NCI-H1048 (cell line): ENCODE measurements at regions not wholly inside any gene's neighbourhood (a gene's known extent, or its start where the extent isn't known, plus 50 kb on each side); places are given as distances from the start of the nearest gene placed in this dataset.

Experiments
- DNase-seq: peaks from one replicate; lab custom pipeline; 2025; lab: John Stamatoyannopoulos, UW

DNA sequence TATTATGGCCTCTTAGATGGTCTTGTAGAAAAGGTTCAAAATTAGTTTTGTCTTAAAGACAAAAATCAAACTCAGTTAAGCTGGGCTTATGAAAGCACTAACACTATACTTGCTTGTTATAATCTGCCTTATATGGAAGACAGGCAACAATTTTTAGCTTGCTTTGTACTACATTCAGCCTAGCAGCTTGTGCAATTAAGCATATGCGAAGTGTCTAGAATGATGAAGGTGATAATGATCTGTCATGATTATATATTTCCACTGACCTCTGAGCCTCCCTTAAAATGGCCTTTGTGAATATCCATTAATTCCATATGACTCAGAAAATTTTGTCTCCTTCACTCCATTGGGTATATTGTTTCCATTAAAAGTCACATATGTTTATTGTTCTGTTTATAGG lies 834.9 kb downstream of the OLFM4 start:
- DNase-seq, result no peak

DNA sequence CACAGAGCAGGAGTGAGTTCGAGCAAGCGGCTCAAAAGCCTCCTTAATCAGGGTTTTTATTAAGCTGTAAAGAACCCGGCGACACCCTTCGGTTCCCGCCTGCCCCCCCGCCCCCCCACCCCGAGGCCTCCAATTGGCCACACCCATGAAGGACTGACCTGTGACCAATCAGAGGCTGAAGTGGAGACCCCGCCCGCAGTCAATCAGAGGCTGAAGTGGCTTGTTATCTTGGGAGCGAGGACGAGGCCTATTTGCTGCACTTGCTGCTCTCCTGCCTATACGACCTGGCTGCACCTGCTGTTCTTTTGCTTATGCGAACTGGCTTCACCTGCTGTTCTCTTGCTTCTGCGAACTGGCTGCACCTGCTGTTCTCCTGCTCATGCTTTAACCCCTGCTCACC lies 844.9 kb downstream of the OLFM4 start:
- DNase-seq, result no peak

- DNase-seq, result no peak
Measured at GRCh38 chr13:53878861-53879260, 850.2 kb downstream of the OLFM4 start.

- DNase-seq, result no peak
Measured at GRCh38 chr13:53885997-53886396, 857.4 kb downstream of the OLFM4 start.

- DNase-seq, result no peak
Measured at GRCh38 chr13:53890696-53891095, 862.1 kb downstream of the OLFM4 start.

DNA sequence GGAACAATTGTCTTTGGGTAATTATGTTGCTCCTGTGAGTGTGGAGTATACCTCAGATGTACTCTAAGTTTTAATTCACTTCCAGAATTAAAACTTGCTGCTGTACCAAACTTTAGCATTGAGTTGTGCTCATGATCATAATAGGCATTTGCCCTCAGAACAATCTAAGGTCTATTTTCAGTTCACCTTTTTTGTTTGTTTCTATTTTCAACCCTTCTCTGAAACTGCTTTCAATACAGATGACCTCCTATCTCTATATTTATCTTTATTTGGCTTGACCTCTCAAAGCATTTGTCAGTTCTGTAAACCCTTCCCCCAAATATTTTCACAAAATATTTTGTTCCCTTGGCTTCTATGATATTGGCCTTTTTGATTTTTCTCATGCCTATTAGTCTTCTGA lies 873.0 kb downstream of the OLFM4 start:
- no peak for DNase-seq

DNA sequence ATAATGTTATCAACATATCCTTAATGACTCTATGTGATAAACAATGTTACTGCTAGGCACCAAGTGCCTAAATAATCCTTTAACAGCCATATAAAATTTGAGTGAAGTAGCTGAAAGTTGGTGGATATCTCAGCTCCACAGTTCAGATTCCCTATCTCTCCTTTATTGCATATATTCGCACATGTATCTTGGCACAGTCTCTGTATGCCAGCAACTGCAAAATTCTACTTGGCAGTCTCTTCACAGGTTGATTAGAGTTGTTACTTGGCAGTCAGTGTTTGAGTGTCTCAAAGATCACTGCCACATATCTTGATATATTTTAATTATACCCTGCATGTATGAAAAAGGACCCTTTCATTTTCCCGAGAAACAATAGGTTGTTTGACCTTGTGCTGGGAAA lies 879.3 kb downstream of the OLFM4 start:
- no peak for DNase-seq

GRCh38 chr13:53920916-53921315 lies 892.3 kb downstream of the OLFM4 start:
- DNase-seq, result no peak

GRCh38 chr13:53921473-53921872 lies 892.9 kb downstream of the OLFM4 start:
- no peak for DNase-seq

GRCh38 chr13:53941588-53942190 lies 913.1 kb downstream of the OLFM4 start:
- no peak for DNase-seq

GRCh38 chr13:53946500-53946899 lies 917.9 kb downstream of the OLFM4 start:
- no peak for DNase-seq

GRCh38 chr13:53953183-53953582 lies 924.6 kb downstream of the OLFM4 start:
- DNase-seq, result no peak
